Right lobe of liver (tissue), 4 donors: ENCODE measurements at regions not wholly inside any gene's neighbourhood (a gene's known extent, or its start where the extent isn't known, plus 50 kb on each side); places are given as distances from the start of the nearest gene placed in this dataset.

ENCODE experiments used
- POLR2A ChIP-seq: fragments of 450-650 bp; IDR thresholded peaks from one replicate; pipeline ENCODE4 v1.6.1; 2017; ENCODE audit warnings: antibody characterized with exemption, mild to moderate bottlenecking
- TF ChIP-seq, protein P1 (sequence below), 4 donors: fragments of 200-600 bp in 3 of 4; fragments of 450-650 bp in 1 of 4; IDR thresholded peaks; one replicate each; pipeline versions ENCODE4 v1.5.1 to v1.8.0; 2016 to 2022; ENCODE audit warnings: antibody characterized with exemption in 4 of 4, mild to moderate bottlenecking in 2 of 4
- donor health status: DM: no; HTN: no; CAD: no.
- donor health status: DM: no; HTN: no; CAD: no.
- donor health status: DM: no; HTN: yes; CAD: no.

DNA sequence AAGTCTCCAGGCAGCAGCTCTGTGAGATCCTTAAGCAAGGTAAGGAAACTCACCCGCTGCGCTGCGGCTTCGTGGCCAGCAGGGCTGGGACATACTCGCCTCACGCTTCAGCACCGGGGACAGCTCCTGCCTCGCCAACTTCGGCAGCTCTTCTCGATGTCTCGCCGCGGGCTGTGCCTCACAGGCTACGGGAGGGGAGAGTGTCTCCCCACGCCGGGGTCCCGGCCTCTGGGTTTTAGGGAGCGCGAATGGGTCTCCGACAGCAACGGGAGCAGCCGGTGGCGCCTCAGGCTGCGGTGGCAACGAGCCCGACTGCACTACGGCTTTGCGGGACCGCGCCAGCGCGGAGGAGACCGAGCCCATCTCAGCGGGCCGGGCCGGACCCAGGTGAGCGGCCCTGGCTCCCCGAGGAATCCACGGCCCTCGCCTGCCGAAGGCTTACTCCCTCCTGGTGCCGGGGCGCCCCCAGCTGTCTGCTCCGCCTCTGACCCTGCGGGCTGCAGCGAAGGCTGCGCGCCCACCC is 62.4 kb downstream of the LSM5 start:
- TF ChIP-seq, protein P1, sequence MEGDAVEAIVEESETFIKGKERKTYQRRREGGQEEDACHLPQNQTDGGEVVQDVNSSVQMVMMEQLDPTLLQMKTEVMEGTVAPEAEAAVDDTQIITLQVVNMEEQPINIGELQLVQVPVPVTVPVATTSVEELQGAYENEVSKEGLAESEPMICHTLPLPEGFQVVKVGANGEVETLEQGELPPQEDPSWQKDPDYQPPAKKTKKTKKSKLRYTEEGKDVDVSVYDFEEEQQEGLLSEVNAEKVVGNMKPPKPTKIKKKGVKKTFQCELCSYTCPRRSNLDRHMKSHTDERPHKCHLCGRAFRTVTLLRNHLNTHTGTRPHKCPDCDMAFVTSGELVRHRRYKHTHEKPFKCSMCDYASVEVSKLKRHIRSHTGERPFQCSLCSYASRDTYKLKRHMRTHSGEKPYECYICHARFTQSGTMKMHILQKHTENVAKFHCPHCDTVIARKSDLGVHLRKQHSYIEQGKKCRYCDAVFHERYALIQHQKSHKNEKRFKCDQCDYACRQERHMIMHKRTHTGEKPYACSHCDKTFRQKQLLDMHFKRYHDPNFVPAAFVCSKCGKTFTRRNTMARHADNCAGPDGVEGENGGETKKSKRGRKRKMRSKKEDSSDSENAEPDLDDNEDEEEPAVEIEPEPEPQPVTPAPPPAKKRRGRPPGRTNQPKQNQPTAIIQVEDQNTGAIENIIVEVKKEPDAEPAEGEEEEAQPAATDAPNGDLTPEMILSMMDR (IDR thresholded peaks at IDR 0.05): peak in 2 of 4 donors; percentile 13 to 20
- no peak for TF ChIP-seq POLR2A
